OCI-LY3 (cell line): ENCODE measurements at regions not wholly inside any gene's neighbourhood (a gene's known extent, or its start where the extent isn't known, plus 50 kb on each side); places are given as distances from the start of the nearest gene placed in this dataset.

ENCODE experiments used
- H2AFZ ChIP-seq: fragments of 200-600, 300-600 bp; shearing (Covaris generic); 2 replicates; pipeline ENCODE4 v1.6.0; 2014; ENCODE audit warnings: antibody characterized with exemption, low read depth, low read length
- H3K27ac ChIP-seq: fragments of 200-600, 300-600 bp; sonication (generic); 2 replicates; pipeline ENCODE4 v1.5.1; 2014; ENCODE audit warnings: mild to moderate bottlenecking, low read length, moderate library complexity, mixed read lengths
- H3K27me3 ChIP-seq: fragments of 200-600, 300-600 bp; sonication (generic); 2 replicates; pipeline ENCODE4 v1.6.1; 2014; ENCODE audit warnings: low read depth, low read length, mixed read lengths
- H3K36me3 ChIP-seq: fragments of 200-600, 300-600 bp; sonication (generic); replicated peaks from 2 replicates; pipeline ENCODE3; 2014; ENCODE audit warnings: low read depth, low read length, mixed read lengths
- H3K4me1 ChIP-seq: fragments of 300-600, 200-600 bp; sonication (generic); 2 replicates; pipeline ENCODE4 v1.6.1; 2014; ENCODE audit warnings: low read length, mixed read lengths
- H3K4me2 ChIP-seq: fragments of 200-600, 300-600 bp; sonication (generic); 2 replicates; pipeline ENCODE4 v1.6.1; 2014; ENCODE audit warnings: low read length, mixed read lengths
- H3K4me3 ChIP-seq: fragments of 300-600, 200-600 bp; sonication (generic); 2 replicates; pipeline ENCODE4 v1.5.1; 2014; ENCODE audit warnings: antibody characterized with exemption, mild to moderate bottlenecking, low read length, moderate library complexity
- H3K79me2 ChIP-seq: fragments of 300-600, 200-600 bp; shearing (Covaris generic); 2 replicates; pipeline ENCODE4 v1.6.1; 2014; ENCODE audit warnings: mild to moderate bottlenecking, low read length, mixed read lengths
- H3K9ac ChIP-seq: fragments of 300-600, 200-600 bp; shearing (Covaris generic); 2 replicates; pipeline ENCODE4 v1.6.0; 2014; ENCODE audit warnings: mild to moderate bottlenecking, low read length, moderate library complexity
- H3K9me3 ChIP-seq: fragments of 200-600, 300-600 bp; shearing (Covaris generic); 2 replicates; pipeline ENCODE4 v1.6.1; 2014; ENCODE audit warnings: low read length, mixed read lengths; ENCODE audit not compliant: insufficient read depth
- H4K20me1 ChIP-seq: fragments of 200-600, 300-600 bp; sonication (generic); 2 replicates; pipeline ENCODE4 v1.6.1; 2016; ENCODE audit warnings: low read length, mixed read lengths; ENCODE audit not compliant: insufficient read depth
- CTCF ChIP-seq: fragments of 200-600, 300-600 bp; sonication (generic); IDR thresholded peaks from 2 replicates; pipeline ENCODE4 v1.5.1; 2014; ENCODE audit warnings: antibody characterized with exemption, low read length, low read depth
- EZH2phosphoT487 ChIP-seq: fragments of 200-600 bp; shearing (Covaris generic); IDR thresholded peaks from 2 replicates; pipeline ENCODE4 v1.6.1; 2018; ENCODE audit warnings: antibody characterized with exemption, mixed run types, low read depth

DNA sequence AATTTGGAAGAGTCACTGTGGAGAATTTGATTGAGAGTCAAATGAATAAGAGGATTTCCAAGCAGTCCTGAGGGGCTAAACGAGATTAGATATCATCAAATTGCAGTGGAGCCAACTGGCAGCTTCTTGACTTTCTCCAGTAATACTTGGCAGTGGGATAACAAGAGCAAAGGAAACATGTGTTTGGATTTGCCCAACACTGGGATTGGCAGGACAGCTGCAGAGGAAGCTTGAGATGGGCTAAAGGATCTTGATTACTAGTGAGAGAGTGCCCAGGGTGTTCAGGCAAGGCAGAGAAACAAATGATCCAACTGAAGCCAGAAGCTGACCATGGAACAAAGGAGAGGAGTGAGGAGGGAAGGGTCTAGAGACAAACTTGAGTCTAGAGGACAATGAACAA is 356.0 kb upstream of the ISL1 start:
- H3K4me3 ChIP-seq = no peak overlapping the region
- H4K20me1 ChIP-seq = no peaks in the 10 kb centered on the region
- TF ChIP-seq EZH2phosphoT487 = no peak
- no peak overlapping the region for H2AFZ ChIP-seq
- H3K27me3 ChIP-seq = no peaks in the 10 kb centered on the region
- no peak overlapping the region for H3K4me2 ChIP-seq
- H3K4me1 ChIP-seq = no peaks in the 10 kb centered on the region
- no peak overlapping the region for H3K27ac ChIP-seq
- H3K36me3 ChIP-seq = no peaks in the 10 kb centered on the region
- H3K9me3 ChIP-seq = no peaks in the 10 kb centered on the region
- H3K9ac ChIP-seq = no peak overlapping the region
- H3K79me2 ChIP-seq = no peaks in the 10 kb centered on the region

DNA sequence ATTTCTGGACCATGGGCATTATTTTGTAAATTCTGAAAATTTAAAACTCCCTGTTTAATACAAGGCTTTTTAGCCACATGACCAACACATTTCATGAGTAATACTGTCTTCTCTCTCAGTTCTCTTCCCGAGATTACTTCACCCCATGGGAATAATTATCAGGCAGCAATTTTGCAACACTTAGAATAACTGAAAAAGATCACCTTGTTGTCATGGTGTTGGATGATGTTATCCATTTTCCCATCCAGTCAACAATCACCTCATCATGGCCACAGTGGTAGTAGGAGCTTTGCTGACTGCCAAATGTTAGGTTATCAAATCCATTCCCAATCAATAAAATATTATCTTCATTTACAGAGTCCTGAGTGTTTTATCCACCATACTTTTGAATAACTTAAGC is 354.9 kb upstream of the ISL1 start:
- Histone ChIP-seq H3K4me2 (no peak overlapping the region), H3K4me3 (no peak overlapping the region), H3K79me2 (no peaks in the 10 kb centered on the region), H3K36me3 (no peaks in the 10 kb centered on the region), H3K9me3 (no peaks in the 10 kb centered on the region), H3K9ac (no peak overlapping the region), H3K27me3 (no peaks in the 10 kb centered on the region), H4K20me1 (no peaks in the 10 kb centered on the region), H3K27ac (no peak overlapping the region), H3K4me1 (no peaks in the 10 kb centered on the region), H2AFZ (no peak overlapping the region)
- TF ChIP-seq EZH2phosphoT487 (no peak), CTCF (no peak)

- Histone ChIP-seq H3K36me3 (no peaks in the 10 kb centered on the region), H3K9me3 (no peaks in the 10 kb centered on the region), H3K9ac (no peak overlapping the region), H4K20me1 (no peaks in the 10 kb centered on the region), H3K27ac (no peak overlapping the region), H3K4me1 (no peaks in the 10 kb centered on the region), H2AFZ (no peak overlapping the region), H3K4me2 (no peak overlapping the region), H3K79me2 (no peaks in the 10 kb centered on the region), H3K27me3 (no peaks in the 10 kb centered on the region), H3K4me3 (no peak overlapping the region)
- no peak for TF ChIP-seq EZH2phosphoT487
- no peak for TF ChIP-seq CTCF
Observed at GRCh38 chr5:51033215-51033614, 350.0 kb upstream of the ISL1 start.

DNA sequence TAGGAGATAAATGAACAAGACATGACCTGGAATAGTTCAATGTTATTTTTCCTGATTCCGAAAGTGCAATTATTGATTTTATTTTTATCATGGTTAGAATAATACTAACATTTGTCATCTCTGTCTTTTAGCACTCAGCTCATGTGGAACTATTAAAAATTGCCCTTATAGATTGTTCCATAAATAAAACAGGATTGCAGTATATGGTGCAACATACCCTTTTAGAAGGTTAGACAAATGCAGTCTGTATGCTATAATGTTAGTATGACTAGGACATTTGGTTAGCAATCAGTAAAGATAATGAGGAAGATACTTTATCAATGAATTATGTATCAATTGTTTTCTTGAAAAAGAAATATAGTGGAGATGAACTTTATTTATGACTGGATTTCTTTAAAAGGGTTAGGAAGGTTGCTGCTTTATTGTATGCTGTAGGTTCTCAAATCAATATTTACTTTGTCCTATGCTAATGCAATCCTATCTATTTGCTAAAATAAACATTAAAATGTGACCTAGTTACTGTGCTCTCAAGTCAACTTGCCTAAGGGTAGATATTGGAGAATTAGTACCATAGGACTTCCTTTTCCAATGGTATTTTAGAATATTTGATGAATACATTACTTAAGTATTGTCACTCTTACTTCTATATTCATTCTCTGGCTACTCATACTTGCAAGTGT is 348.9 kb upstream of the ISL1 start:
- Histone ChIP-seq H3K4me3 (no peak overlapping the region), H3K36me3 (no peaks in the 10 kb centered on the region), H3K27me3 (no peaks in the 10 kb centered on the region), H3K27ac (no peak overlapping the region), H3K9me3 (no peaks in the 10 kb centered on the region), H3K4me2 (no peak overlapping the region), H4K20me1 (no peaks in the 10 kb centered on the region), H2AFZ (no peak overlapping the region), H3K79me2 (no peaks in the 10 kb centered on the region), H3K4me1 (no peaks in the 10 kb centered on the region), H3K9ac (no peak overlapping the region)
- TF ChIP-seq EZH2phosphoT487 = no peak
- TF ChIP-seq CTCF = no peak
